NCI-H69 (cell line): ENCODE measurements at regions not wholly inside any gene's neighbourhood (a gene's known extent, or its start where the extent isn't known, plus 50 kb on each side); places are given as distances from the start of the nearest gene placed in this dataset.

Experiments used
- DNase-seq: peaks from one replicate; lab custom pipeline; 2025; lab: John Stamatoyannopoulos, UW

- peak; percentile 33 for DNase-seq
Measured at GRCh38 chr5:155416765-155417164, 403.2 kb downstream of the KIF4B start.

GRCh38 chr5:155418960-155419579 lies 405.5 kb downstream of the KIF4B start:
- peak; percentile 32 for DNase-seq

- DNase-seq: no peak
Measured at GRCh38 chr5:155430192-155430591, 416.6 kb downstream of the KIF4B start.

- DNase-seq: no peak
Measured at GRCh38 chr5:155434267-155434666, 420.7 kb downstream of the KIF4B start.

GRCh38 chr5:155434681-155435080 lies 421.1 kb downstream of the KIF4B start:
- no peak for DNase-seq

- no peak for DNase-seq
Measured at GRCh38 chr5:155441849-155442248, 428.3 kb downstream of the KIF4B start.

- no peak for DNase-seq
Measured at GRCh38 chr5:155451106-155451505, 437.6 kb downstream of the KIF4B start.

- DNase-seq: peak; percentile 54
Measured at GRCh38 chr5:155455791-155456514, 442.4 kb downstream of the KIF4B start.

- peak; percentile 66 for DNase-seq
Measured at GRCh38 chr5:155459889-155460500, 446.4 kb downstream of the KIF4B start.

GRCh38 chr5:155460501-155460931 lies 447.0 kb downstream of the KIF4B start:
- peak; percentile 75 for DNase-seq

GRCh38 chr5:155461304-155461703 lies 447.7 kb downstream of the KIF4B start:
- peak; percentile 51 for DNase-seq

- DNase-seq: no peak
Measured at GRCh38 chr5:155466851-155467250, 453.3 kb downstream of the KIF4B start.

GRCh38 chr5:155471027-155471426 lies 457.5 kb downstream of the KIF4B start:
- peak; percentile 99 for DNase-seq

GRCh38 chr5:155472780-155473179 lies 459.2 kb downstream of the KIF4B start:
- no peak for DNase-seq

GRCh38 chr5:155475318-155475717 lies 461.8 kb downstream of the KIF4B start:
- no peak for DNase-seq

- DNase-seq: no peak
Measured at GRCh38 chr5:155480731-155481131, 467.2 kb downstream of the KIF4B start.

- no peak for DNase-seq
Measured at GRCh38 chr5:155481182-155481581, 467.6 kb downstream of the KIF4B start.

GRCh38 chr5:155482428-155482827 lies 468.9 kb downstream of the KIF4B start:
- DNase-seq: no peak

GRCh38 chr5:155485386-155485785 lies 471.8 kb downstream of the KIF4B start:
- peak; percentile 34 for DNase-seq

GRCh38 chr5:155489949-155490348 lies 476.4 kb downstream of the KIF4B start:
- DNase-seq: no peak

GRCh38 chr5:155492191-155492590 lies 478.6 kb downstream of the KIF4B start:
- DNase-seq: no peak

GRCh38 chr5:155504606-155505005 lies 491.1 kb downstream of the KIF4B start:
- peak; percentile 96 for DNase-seq

GRCh38 chr5:155507363-155507762 lies 493.8 kb downstream of the KIF4B start:
- DNase-seq: no peak
